ENCODE measurements at regions not wholly inside any gene's neighbourhood (a gene's known extent, or its start where the extent isn't known, plus 50 kb on each side); places are given as distances from the start of the nearest gene placed in this dataset.

DNA sequence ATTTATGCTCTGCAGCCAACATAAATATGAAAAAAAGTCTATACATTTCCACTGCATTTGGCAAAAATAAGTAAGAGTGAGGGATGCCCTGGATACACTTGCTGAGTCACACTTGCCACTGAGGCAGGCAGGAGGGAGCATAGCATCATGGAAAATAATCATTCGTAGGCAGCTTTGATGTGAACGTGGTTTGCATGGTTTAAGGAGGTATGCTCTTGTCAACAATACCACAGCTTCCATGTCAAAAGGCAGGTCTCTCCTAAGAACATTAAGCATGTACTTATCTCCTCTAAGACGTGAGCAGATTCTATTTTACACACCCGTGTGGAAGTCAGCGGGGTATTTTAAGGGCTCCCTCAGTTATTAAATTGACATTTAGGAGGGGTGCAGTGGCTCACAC lies 89.2 kb upstream of the WDR11 start:
- Histone ChIP-seq H3K9ac (ENCODE audit: low read length) (no peak overlapping the region), H4K20me1 (ENCODE audit: insufficient read depth, low read length) (no peaks in the 10 kb centered on the region), H2AFZ (ENCODE audit: low read length) (no peak overlapping the region), H3K36me3 (replicated peaks; ENCODE audit: insufficient read depth, low read length) (no peaks in the 10 kb centered on the region), H3K27ac (ENCODE audit: low read length) (no peak overlapping the region), H3K4me3 (ENCODE audit: low read length) (no peak overlapping the region), H3K79me2 (ENCODE audit: low read length) (no peaks in the 10 kb centered on the region), H3F3A (ENCODE audit: insufficient read depth, low read length) (no peaks in the 10 kb centered on the region), H3K27me3 (replicated peaks; ENCODE audit: insufficient read depth, low read length) (no peaks in the 10 kb centered on the region), H3K4me1 (ENCODE audit: low read length) (no peaks in the 10 kb centered on the region), H3K4me2 (ENCODE audit: low read depth, low read length) (no peak overlapping the region), H3K9me2 (replicated peaks; ENCODE audit: insufficient read depth, low read length) (no peaks in the 10 kb centered on the region), H3K9me3 (replicated peaks; ENCODE audit: insufficient read depth, low read length) (no peaks in the 10 kb centered on the region)
- TF ChIP-seq, protein P1, sequence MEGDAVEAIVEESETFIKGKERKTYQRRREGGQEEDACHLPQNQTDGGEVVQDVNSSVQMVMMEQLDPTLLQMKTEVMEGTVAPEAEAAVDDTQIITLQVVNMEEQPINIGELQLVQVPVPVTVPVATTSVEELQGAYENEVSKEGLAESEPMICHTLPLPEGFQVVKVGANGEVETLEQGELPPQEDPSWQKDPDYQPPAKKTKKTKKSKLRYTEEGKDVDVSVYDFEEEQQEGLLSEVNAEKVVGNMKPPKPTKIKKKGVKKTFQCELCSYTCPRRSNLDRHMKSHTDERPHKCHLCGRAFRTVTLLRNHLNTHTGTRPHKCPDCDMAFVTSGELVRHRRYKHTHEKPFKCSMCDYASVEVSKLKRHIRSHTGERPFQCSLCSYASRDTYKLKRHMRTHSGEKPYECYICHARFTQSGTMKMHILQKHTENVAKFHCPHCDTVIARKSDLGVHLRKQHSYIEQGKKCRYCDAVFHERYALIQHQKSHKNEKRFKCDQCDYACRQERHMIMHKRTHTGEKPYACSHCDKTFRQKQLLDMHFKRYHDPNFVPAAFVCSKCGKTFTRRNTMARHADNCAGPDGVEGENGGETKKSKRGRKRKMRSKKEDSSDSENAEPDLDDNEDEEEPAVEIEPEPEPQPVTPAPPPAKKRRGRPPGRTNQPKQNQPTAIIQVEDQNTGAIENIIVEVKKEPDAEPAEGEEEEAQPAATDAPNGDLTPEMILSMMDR (IDR thresholded peaks at IDR 0.05; ENCODE audit: low read length) = no peak
- TF ChIP-seq EZH2phosphoT487 (IDR thresholded peaks at IDR 0.05; ENCODE audit: low read length) (no peak), EZH2 (optimal IDR thresholded peaks at IDR 0.05; ENCODE audit: low read depth, low read length) (no peak)
- no peak for DNase-seq

DNA sequence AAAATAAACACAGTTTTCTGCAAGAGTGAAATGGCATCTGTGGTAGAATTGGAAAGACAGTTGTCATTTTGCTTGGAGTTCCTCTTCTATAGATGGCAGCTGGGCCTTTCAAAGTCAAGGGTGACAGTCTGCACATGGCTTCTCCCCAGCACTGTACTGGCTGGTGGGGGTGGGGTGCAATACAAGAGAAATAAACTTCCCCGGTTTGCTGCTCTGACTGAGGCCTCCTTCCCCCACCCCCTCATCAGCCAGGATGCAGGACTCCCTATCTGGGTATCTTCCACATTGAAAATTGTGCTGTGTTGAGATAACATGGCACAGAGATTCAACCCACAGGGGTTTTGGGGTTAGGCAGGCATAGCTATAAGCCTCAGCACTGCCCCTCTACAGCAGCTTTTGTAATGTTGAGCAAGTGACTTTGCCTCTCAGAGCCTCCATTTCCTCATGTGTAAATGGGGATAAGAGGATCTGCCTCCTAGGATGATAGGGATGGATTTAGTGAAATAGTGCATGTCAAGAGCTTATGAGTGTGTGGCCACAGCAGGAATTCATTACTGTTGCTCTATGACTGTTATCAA lies 85.8 kb upstream of the WDR11 start:
- H4K20me1 ChIP-seq (ENCODE audit: insufficient read depth, low read length) = no peaks in the 10 kb centered on the region
- DNase-seq = no peak
- H3K9me3 ChIP-seq (replicated peaks; ENCODE audit: insufficient read depth, low read length) = no peaks in the 10 kb centered on the region
- H3K9ac ChIP-seq (ENCODE audit: low read length) = no peak overlapping the region
- H2AFZ ChIP-seq (ENCODE audit: low read length) = no peak overlapping the region
- H3K27ac ChIP-seq (ENCODE audit: low read length) = no peak overlapping the region
- H3K79me2 ChIP-seq (ENCODE audit: low read length) = no peaks in the 10 kb centered on the region
- H3K4me2 ChIP-seq (ENCODE audit: low read depth, low read length) = no peak overlapping the region
- no peaks in the 10 kb centered on the region for H3K4me1 ChIP-seq (ENCODE audit: low read length)
- TF ChIP-seq EZH2phosphoT487 (IDR thresholded peaks at IDR 0.05; ENCODE audit: low read length) (no peak), EZH2 (optimal IDR thresholded peaks at IDR 0.05; ENCODE audit: low read depth, low read length) (no peak)
- TF ChIP-seq, protein P1 (IDR thresholded peaks at IDR 0.05; ENCODE audit: low read length) = no peak
- no peaks in the 10 kb centered on the region for H3F3A ChIP-seq (ENCODE audit: insufficient read depth, low read length)
- no peaks in the 10 kb centered on the region for H3K9me2 ChIP-seq (replicated peaks; ENCODE audit: insufficient read depth, low read length)
- H3K36me3 ChIP-seq (replicated peaks; ENCODE audit: insufficient read depth, low read length) = no peaks in the 10 kb centered on the region
- H3K27me3 ChIP-seq (replicated peaks; ENCODE audit: insufficient read depth, low read length) = no peaks in the 10 kb centered on the region
- H3K4me3 ChIP-seq (ENCODE audit: low read length) = no peak overlapping the region

DNA sequence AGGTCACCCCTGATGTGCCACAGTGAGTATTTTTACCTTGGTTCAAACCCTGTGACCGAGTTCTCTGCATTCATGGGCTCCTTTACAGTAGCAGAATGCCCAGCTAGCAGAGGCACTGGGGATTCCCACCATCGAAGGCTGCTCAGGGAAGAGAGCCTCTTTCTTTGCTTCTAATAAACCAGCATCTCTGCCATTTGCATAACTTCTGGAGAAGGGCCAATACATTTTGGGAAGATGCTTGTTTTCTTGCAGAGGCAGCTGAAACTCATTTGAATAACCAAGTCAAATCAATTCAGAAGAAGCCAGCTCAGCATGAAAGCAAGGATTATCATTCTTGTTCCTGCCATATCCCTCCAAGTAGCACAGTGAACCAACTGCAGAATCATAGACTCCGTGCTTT lies 82.9 kb upstream of the WDR11 start:
- Histone ChIP-seq H4K20me1 (ENCODE audit: insufficient read depth, low read length) (no peaks in the 10 kb centered on the region), H3K79me2 (ENCODE audit: low read length) (no peaks in the 10 kb centered on the region), H3K9ac (ENCODE audit: low read length) (no peak overlapping the region), H3K4me2 (ENCODE audit: low read depth, low read length) (no peak overlapping the region), H3K4me1 (ENCODE audit: low read length) (no peaks in the 10 kb centered on the region), H3K27ac (ENCODE audit: low read length) (no peak overlapping the region), H3K4me3 (ENCODE audit: low read length) (no peak overlapping the region), H3K9me3 (replicated peaks; ENCODE audit: insufficient read depth, low read length) (no peaks in the 10 kb centered on the region), H3K9me2 (replicated peaks; ENCODE audit: insufficient read depth, low read length) (no peaks in the 10 kb centered on the region), H3K36me3 (replicated peaks; ENCODE audit: insufficient read depth, low read length) (no peaks in the 10 kb centered on the region), H3K27me3 (replicated peaks; ENCODE audit: insufficient read depth, low read length) (no peaks in the 10 kb centered on the region), H3F3A (ENCODE audit: insufficient read depth, low read length) (no peaks in the 10 kb centered on the region), H2AFZ (ENCODE audit: low read length) (no peak overlapping the region)
- DNase-seq = no peak
- no peak for TF ChIP-seq EZH2 (optimal IDR thresholded peaks at IDR 0.05; ENCODE audit: low read depth, low read length)
- TF ChIP-seq, protein P1 (IDR thresholded peaks at IDR 0.05; ENCODE audit: low read length) = no peak
- TF ChIP-seq EZH2phosphoT487 (IDR thresholded peaks at IDR 0.05; ENCODE audit: low read length) = no peak
